Heart left ventricle (tissue), 13 donors: ENCODE measurements at regions not wholly inside any gene's neighbourhood (a gene's known extent, or its start where the extent isn't known, plus 50 kb on each side); places are given as distances from the start of the nearest gene placed in this dataset.

Experiments
- POLR2A ChIP-seq, 2 donors: fragments of 450-650 bp; IDR thresholded peaks; one replicate each; pipeline ENCODE4 v1.6.1; 2017; ENCODE audit warnings: antibody characterized with exemption in 2 of 2, mild to moderate bottlenecking in 2 of 2, moderate library complexity in 2 of 2
- TF ChIP-seq, protein P1 (sequence below), 12 donors: fragments of 200-600 bp; sonication (generic) in 4 of 12; IDR thresholded peaks; one replicate each; pipeline versions ENCODE4 v1.5.0 to v1.8.0; 2018 to 2022; ENCODE audit warnings: antibody characterized with exemption in 12 of 12, mild to moderate bottlenecking in 5 of 12
- donor health status: ischemic (EF 13 %, LVEDD 7.1; RV severe dilation, severe dysfunction).
- donor health status: DM: no; HTN: yes; CAD: no.
- donor health status: DM: no; HTN: no; CAD: no.
- donor health status: ischemic (EF 25% LVEDD 6.9; RV normal size, moderate dysfunction).
- donor health status: ischemic (EF 25% LVEDD 5.7; RV mildly dilated, moderate dysfunction).
- donor health status: ischemic (EF 35%, LVEDD 5.7; RV mildly dilated, moderate dysfunction).
- donor health status: nonischemic (EF 11% LVEDD 7.7; RV severe dilation, severe dysfunction).
- donor health status: DM: yes; HTN: yes; CAD: no.
- donor health status: PGD.
- donor health status: ischemic (EF 29% LVEDD 5.4; RV normal size, mild dysfunction).
- donor health status: nonischemic (EF 23%, LVEDD 6.1; RV moderate dilation, normal function).

DNA sequence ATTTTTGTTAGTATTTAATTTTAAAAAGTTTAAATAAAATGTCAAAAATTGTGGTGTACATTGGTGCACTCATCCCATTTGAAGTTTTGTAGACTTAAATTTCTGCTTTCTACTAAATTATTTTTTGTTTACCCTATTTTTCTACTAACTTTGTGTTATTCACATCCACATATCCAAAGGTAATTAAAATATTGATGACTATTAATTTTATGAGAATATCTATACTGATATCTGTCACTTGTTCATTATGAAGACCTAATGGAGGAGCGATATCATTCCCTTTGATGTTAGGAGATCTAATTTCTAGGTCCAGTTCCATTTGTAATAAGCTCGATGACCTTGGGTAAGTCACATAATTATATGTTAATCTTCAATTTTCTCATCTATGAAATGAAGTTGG, 325.7 kb upstream of the STXBP6 start:
- TF ChIP-seq, protein P1, sequence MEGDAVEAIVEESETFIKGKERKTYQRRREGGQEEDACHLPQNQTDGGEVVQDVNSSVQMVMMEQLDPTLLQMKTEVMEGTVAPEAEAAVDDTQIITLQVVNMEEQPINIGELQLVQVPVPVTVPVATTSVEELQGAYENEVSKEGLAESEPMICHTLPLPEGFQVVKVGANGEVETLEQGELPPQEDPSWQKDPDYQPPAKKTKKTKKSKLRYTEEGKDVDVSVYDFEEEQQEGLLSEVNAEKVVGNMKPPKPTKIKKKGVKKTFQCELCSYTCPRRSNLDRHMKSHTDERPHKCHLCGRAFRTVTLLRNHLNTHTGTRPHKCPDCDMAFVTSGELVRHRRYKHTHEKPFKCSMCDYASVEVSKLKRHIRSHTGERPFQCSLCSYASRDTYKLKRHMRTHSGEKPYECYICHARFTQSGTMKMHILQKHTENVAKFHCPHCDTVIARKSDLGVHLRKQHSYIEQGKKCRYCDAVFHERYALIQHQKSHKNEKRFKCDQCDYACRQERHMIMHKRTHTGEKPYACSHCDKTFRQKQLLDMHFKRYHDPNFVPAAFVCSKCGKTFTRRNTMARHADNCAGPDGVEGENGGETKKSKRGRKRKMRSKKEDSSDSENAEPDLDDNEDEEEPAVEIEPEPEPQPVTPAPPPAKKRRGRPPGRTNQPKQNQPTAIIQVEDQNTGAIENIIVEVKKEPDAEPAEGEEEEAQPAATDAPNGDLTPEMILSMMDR (IDR thresholded peaks at IDR 0.05) = no peak
- TF ChIP-seq POLR2A (IDR thresholded peaks at IDR 0.05) = no peak
